ENCODE measurements at regions not wholly inside any gene's neighbourhood (a gene's known extent, or its start where the extent isn't known, plus 50 kb on each side); places are given as distances from the start of the nearest gene placed in this dataset.

DNA sequence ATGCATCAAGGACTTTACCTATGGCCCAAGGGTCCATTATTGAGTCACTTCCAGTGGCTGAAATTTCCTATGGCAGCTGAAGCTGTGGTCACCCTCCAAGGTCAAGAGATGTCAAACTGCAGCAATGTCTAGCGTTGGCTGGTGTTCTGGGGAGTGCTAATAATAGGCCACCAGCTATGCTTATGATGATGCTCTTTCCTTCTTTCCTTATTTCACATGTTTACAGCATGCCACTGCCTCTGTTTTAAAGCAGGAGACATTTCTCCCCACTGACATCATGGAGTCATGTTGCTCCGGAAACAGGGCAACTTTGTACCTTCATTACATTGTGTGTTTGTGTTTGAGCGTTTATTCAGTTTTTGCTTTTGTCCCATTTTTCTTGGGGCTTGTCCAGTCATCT lies 62.6 kb upstream of the CYYR1 start:
- TF ChIP-seq, protein P1, sequence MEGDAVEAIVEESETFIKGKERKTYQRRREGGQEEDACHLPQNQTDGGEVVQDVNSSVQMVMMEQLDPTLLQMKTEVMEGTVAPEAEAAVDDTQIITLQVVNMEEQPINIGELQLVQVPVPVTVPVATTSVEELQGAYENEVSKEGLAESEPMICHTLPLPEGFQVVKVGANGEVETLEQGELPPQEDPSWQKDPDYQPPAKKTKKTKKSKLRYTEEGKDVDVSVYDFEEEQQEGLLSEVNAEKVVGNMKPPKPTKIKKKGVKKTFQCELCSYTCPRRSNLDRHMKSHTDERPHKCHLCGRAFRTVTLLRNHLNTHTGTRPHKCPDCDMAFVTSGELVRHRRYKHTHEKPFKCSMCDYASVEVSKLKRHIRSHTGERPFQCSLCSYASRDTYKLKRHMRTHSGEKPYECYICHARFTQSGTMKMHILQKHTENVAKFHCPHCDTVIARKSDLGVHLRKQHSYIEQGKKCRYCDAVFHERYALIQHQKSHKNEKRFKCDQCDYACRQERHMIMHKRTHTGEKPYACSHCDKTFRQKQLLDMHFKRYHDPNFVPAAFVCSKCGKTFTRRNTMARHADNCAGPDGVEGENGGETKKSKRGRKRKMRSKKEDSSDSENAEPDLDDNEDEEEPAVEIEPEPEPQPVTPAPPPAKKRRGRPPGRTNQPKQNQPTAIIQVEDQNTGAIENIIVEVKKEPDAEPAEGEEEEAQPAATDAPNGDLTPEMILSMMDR (conservative IDR thresholded peaks at IDR 0.05): no peak
- no peak for TF ChIP-seq ZFX (IDR thresholded peaks at IDR 0.05)

All from C4-2B (cell line).